CD4-positive, alpha-beta memory T cell (primary cell): ENCODE measurements at regions not wholly inside any gene's neighbourhood (a gene's known extent, or its start where the extent isn't known, plus 50 kb on each side); places are given as distances from the start of the nearest gene placed in this dataset.
"Not testable (repeated sequence)": the region's sequence is repeated elsewhere in the genome, so short reads cannot be mapped to it uniquely, and the experiment has no call there.

Experiments used
- CTCF ChIA-PET: fragments of 350-600 bp; sonication (Branson Sonifier 250); formaldehyde crosslinking; loops from one replicate; lab custom pipeline; 2021; ENCODE audit warnings: inconsistent platforms; ENCODE audit not compliant: partially characterized antibody; lab: Charles Lee
- POLR2A ChIA-PET: fragments of 350-600 bp; sonication (Branson Sonifier 250); formaldehyde crosslinking; loops from one replicate; lab custom pipeline; 2021; ENCODE audit not compliant: partially characterized antibody; lab: Charles Lee
- DNase-seq, 5 donors: peaks; one replicate each; pipeline versions ENCODE4 v3.0.0 to v3.0.0-alpha.2; 2020 to 2022; ENCODE audit warnings: mixed read lengths in 1 of 5
- H3K27ac ChIP-seq: one replicate; pipeline ENCODE4 v1.7.0; 2013; ENCODE audit warnings: low read depth, low read length
- H3K27me3 ChIP-seq: 2 replicates; pipeline ENCODE4 v1.7.0; 2013; ENCODE audit warnings: mild to moderate bottlenecking, low read length, moderate library complexity; ENCODE audit not compliant: insufficient read depth
- H3K36me3 ChIP-seq: 2 replicates; pipeline ENCODE4 v1.7.0; 2013; ENCODE audit warnings: mild to moderate bottlenecking, low read length, moderate library complexity; ENCODE audit not compliant: insufficient read depth
- H3K4me1 ChIP-seq: 2 replicates; pipeline ENCODE4 v1.7.0; 2013; ENCODE audit warnings: mild to moderate bottlenecking, low read length, moderate library complexity; ENCODE audit not compliant: insufficient read depth
- H3K4me3 ChIP-seq, 2 donors: one replicate each; pipeline ENCODE4 v1.7.0; 2013; ENCODE audit warnings: low read length in 2 of 2, mild to moderate bottlenecking in 1 of 2
- H3K9me3 ChIP-seq, 2 donors: one replicate each; pipeline ENCODE4 v1.7.0; 2013; ENCODE audit warnings: low read length in 2 of 2, control low read depth in 1 of 2; ENCODE audit not compliant: control insufficient read depth in 1 of 2
- H3K27ac Mint-ChIP-seq, 7 donors: one replicate each; pipeline ENCODE4 v1.8.0; 2020 to 2021; ENCODE audit warnings: mixed read lengths in 7 of 7, mild to moderate bottlenecking in 6 of 7, inconsistent platforms in 3 of 7, moderate library complexity in 3 of 7
- H3K27me3 Mint-ChIP-seq, 2 donors: one replicate each; pipeline ENCODE4 v1.8.0; 2020 to 2021; ENCODE audit warnings: mixed read lengths in 2 of 2
- H3K36me3 Mint-ChIP-seq, 2 donors: one replicate each; pipeline ENCODE4 v1.8.0; 2020 to 2021; ENCODE audit warnings: mixed read lengths in 2 of 2, inconsistent platforms in 1 of 2, mild to moderate bottlenecking in 1 of 2
- H3K4me1 Mint-ChIP-seq, 4 donors: one replicate each; pipeline ENCODE4 v1.8.0; 2020 to 2021; ENCODE audit warnings: mixed read lengths in 4 of 4, mild to moderate bottlenecking in 1 of 4
- H3K4me3 Mint-ChIP-seq, 8 donors: one replicate each; pipeline ENCODE4 v1.8.0; 2020 to 2021; ENCODE audit warnings: mixed read lengths in 8 of 8, mild to moderate bottlenecking in 7 of 8, moderate library complexity in 6 of 8, inconsistent platforms in 3 of 8
- H3K9me3 Mint-ChIP-seq, 8 donors: one replicate each; pipeline ENCODE4 v1.8.0; 2020 to 2021; ENCODE audit warnings: mixed read lengths in 8 of 8, mild to moderate bottlenecking in 5 of 8, inconsistent platforms in 3 of 8, moderate library complexity in 1 of 8
- intact Hi-C: fragments of 100-400 bp; cut with micrococcal nuclease; formaldehyde crosslinking; loops from one replicate; pipeline ENCODE4 v1.15.1; 2023

DNA sequence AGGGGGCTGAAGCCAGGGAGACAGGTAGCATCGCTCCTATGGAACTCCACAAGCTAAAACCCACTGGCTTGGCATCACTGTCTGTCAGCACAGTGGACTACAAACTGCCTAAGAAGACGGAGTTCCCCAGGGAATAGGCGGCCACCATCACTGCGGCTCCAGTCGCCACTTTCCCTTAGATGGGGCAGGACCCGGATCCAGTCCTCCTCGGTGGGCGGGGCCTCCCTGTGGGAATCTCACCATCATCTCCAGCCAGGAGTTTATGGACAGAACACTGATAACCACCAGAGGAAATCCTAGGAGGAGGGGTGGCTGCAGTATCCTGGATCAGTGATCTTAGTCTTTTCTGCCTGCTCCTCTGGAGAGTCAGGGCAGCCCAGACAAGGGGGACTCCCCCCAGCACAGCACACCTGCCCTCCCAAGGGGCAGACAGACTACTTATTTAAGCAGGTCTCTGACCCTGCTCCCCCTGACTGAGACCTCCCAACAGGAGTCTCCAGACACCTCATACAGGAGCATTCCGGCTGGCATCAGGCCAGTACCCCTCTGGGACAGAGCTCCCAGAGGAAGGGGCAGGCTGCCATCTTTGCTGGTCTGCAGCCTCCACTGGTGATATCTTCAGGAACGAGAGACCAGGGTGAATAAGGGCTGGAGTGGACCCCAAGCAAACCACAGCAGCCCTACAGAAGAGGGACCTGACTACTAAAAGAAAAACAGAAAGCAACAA is 435.6 kb upstream of the RASGRP1 start:
- H3K36me3 Mint-ChIP-seq: no peaks in the 10 kb centered on the region
- Histone ChIP-seq H3K27me3 (no peaks in the 10 kb centered on the region), H3K27ac (no peak overlapping the region), H3K9me3 (no peaks in the 10 kb centered on the region), H3K4me1 (no peaks in the 10 kb centered on the region), H3K36me3 (no peaks in the 10 kb centered on the region), H3K4me3 (no peak overlapping the region)
- peaks cover 2 to 24% (median 7%) of the 10 kb centered on the region in 8 donors for H3K9me3 Mint-ChIP-seq
- peaks cover 5 to 7% of the 10 kb centered on the region in 2 donors for H3K27me3 Mint-ChIP-seq
- intact Hi-C loops: no loop called here
- peaks cover 1 to 10% (median 8%) of the 10 kb centered on the region in 4 donors for H3K4me1 Mint-ChIP-seq
- H3K4me3 Mint-ChIP-seq: peak overlapping the region in 1 of 8 donors; percentile 22
- DNase-seq: no peak
- H3K27ac Mint-ChIP-seq: no peak overlapping the region
- ChIA-PET CTCF (no interaction called here), POLR2A (no interaction called here)

DNA sequence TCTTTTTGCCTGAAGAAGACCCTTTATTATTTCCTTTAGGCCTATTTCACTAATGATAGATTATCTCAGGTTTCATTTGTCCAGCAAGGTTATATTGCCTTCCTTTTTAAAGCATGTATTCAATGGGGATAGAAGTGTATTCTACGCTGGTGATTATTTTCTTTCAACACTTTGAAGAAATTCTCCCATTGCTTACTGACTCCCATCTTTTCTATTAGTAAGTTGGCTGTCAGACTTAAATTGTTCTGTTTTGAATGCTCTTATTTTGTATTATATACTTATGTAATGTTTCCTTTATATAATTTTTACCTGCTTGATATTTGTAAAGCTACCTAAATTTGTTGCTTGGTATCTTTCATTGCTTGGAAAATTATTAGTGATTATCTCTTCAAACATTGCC is 445.1 kb upstream of the RASGRP1 start:
- Histone ChIP-seq H3K27ac (no peak overlapping the region), H3K27me3 (no peaks in the 10 kb centered on the region), H3K4me3 (no peak overlapping the region), H3K9me3 (peaks cover 0 to 6% of the 10 kb centered on the region in 2 donors), H3K4me1 (no peaks in the 10 kb centered on the region), H3K36me3 (no peaks in the 10 kb centered on the region)
- intact Hi-C loops: no loop called here
- ChIA-PET CTCF (no interaction called here), POLR2A (no interaction called here)
- H3K4me3 Mint-ChIP-seq: no peak overlapping the region
- no peak for DNase-seq
- H3K36me3 Mint-ChIP-seq: peaks cover 0 to 3% of the 10 kb centered on the region in 2 donors
- peaks cover 0 to 1% of the 10 kb centered on the region in 2 donors for H3K27me3 Mint-ChIP-seq
- H3K9me3 Mint-ChIP-seq: peaks cover 4 to 46% (median 33%) of the 10 kb centered on the region in 8 donors
- H3K4me1 Mint-ChIP-seq: no peaks in the 10 kb centered on the region
- no peak overlapping the region for H3K27ac Mint-ChIP-seq

DNA sequence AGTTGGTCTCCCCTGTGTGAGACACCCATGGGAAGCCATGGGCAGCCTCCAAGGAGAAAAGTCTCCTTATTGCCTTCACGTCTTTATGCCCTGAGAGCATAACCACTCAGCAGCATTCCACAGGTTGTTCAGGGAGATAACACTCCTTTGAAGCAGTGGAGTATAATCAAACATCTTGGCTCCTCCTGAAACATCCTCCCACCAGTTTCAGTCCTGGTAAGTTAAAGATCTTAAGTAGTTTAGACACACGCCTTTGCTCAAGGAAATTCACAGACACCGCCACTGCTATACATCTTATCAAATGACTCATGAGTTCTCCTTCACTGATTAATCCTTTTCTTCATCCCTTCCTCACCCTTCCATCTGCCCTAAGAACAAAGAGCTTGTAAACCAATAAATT is 446.5 kb upstream of the RASGRP1 start:
- H3K36me3 ChIP-seq, H3K4me1 ChIP-seq, H3K9me3 ChIP-seq, H3K27me3 ChIP-seq, H3K4me3 Mint-ChIP-seq, H3K27me3 Mint-ChIP-seq, intact Hi-C loops, DNase-seq, H3K27ac ChIP-seq, CTCF ChIA-PET, H3K4me1 Mint-ChIP-seq, POLR2A ChIA-PET, H3K4me3 ChIP-seq, H3K36me3 Mint-ChIP-seq, H3K27ac Mint-ChIP-seq: not testable (repeated sequence)
- H3K9me3 Mint-ChIP-seq: peaks cover 3 to 40% (median 29%) of the 10 kb centered on the region in 8 donors

DNA sequence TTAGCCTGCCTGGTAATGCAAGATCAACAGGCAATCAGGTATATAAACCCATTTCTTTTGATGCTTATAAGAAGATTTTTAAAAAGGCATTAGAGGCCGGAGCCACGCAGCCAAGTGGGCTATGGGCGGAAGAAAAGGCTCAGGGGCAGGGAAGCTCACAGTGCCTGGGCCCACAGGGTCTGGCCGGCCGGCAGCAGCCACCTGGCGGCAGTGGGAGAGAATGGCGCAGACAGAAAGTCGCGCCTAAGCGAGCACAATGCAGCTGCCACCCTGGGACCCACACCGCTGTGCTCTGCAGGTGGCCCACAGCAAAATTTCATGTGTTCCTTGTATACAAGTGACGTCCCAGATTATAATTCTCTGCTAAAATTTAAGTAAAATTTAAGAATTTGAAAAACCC is 448.6 kb upstream of the RASGRP1 start:
- H3K36me3 ChIP-seq: no peaks in the 10 kb centered on the region
- H3K27me3 ChIP-seq: no peaks in the 10 kb centered on the region
- H3K4me3 ChIP-seq: no peak overlapping the region
- CTCF ChIA-PET: no interaction called here
- no peak overlapping the region for H3K27ac ChIP-seq
- no peak for DNase-seq
- Mint-ChIP-seq H3K27me3 (no peaks in the 10 kb centered on the region), H3K9me3 (peaks cover 0 to 28% (median 24%) of the 10 kb centered on the region in 8 donors), H3K36me3 (peaks cover 0 to 3% of the 10 kb centered on the region in 2 donors), H3K4me1 (no peaks in the 10 kb centered on the region), H3K4me3 (no peak overlapping the region), H3K27ac (no peak overlapping the region)
- POLR2A ChIA-PET: no interaction called here
- H3K9me3 ChIP-seq: peaks cover 0 to 6% of the 10 kb centered on the region in 2 donors
- no peaks in the 10 kb centered on the region for H3K4me1 ChIP-seq
- intact Hi-C loops: no loop called here

DNA sequence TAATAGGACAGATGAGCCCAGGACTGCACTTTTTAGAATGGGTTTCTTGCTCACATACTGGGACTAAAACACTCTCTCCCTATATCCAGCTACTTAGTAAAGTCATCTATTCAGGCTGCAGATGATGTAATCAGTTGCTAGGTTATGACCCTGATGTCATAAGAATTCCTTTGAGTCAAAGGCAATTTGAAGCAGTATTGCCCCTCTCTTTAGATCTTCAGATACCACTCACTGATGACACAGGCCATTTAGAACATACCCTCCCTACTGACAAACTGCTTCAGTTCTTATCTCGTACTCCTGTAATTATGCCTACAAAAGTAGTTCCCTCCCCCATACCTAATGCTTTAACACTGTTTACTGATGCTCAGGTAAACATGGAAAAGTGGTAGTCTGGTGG is 450.1 kb upstream of the RASGRP1 start:
- intact Hi-C loops: no loop called here
- POLR2A ChIA-PET: no interaction called here

DNA sequence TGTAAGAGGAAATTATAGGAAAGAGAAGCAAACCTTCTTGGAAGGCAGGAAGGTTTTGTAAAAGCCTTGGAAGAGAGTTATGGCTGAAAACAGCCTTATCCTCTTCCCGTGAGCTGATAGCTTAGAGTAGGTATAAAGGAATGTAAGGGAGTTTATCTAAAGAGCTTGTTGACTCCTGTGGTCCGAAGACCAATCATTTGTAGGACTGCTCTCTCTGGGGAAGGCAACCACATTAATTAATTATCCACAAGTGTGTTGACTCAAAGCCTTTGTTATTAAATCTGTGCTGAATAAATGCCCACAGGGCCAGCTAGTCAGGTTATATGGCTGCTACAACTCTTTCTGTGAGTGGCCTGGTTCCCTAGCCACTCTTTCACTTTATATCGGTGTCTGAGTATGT is 452.1 kb upstream of the RASGRP1 start:
- no peaks in the 10 kb centered on the region for H3K4me1 ChIP-seq
- POLR2A ChIA-PET: no interaction called here
- no peaks in the 10 kb centered on the region for H3K36me3 ChIP-seq
- Mint-ChIP-seq H3K4me1 (no peaks in the 10 kb centered on the region), H3K36me3 (no peaks in the 10 kb centered on the region), H3K27ac (no peak overlapping the region), H3K9me3 (peaks cover 0 to 5% (median 0%) of the 10 kb centered on the region in 8 donors), H3K4me3 (no peak overlapping the region), H3K27me3 (peaks cover 4 to 5% of the 10 kb centered on the region in 2 donors)
- no peak overlapping the region for H3K27ac ChIP-seq
- H3K4me3 ChIP-seq: no peak overlapping the region
- DNase-seq: no peak
- H3K9me3 ChIP-seq: no peaks in the 10 kb centered on the region
- intact Hi-C loops: no loop called here
- no peaks in the 10 kb centered on the region for H3K27me3 ChIP-seq
- CTCF ChIA-PET: no interaction called here

More for the DNA sequence above, 450.1 kb upstream of the RASGRP1 start:
- Mint-ChIP-seq H3K27ac (no peak overlapping the region), H3K36me3 (peaks cover 0 to 3% of the 10 kb centered on the region in 2 donors), H3K4me3 (no peak overlapping the region), H3K9me3 (peaks cover 0 to 20% (median 16%) of the 10 kb centered on the region in 8 donors), H3K27me3 (peaks cover 3 to 4% of the 10 kb centered on the region in 2 donors), H3K4me1 (no peaks in the 10 kb centered on the region)
- Histone ChIP-seq H3K36me3 (no peaks in the 10 kb centered on the region), H3K4me1 (no peaks in the 10 kb centered on the region), H3K9me3 (peaks cover 0 to 6% of the 10 kb centered on the region in 2 donors), H3K27ac (no peak overlapping the region), H3K27me3 (no peaks in the 10 kb centered on the region), H3K4me3 (no peak overlapping the region)
- CTCF ChIA-PET: no interaction called here
- no peak for DNase-seq

DNA sequence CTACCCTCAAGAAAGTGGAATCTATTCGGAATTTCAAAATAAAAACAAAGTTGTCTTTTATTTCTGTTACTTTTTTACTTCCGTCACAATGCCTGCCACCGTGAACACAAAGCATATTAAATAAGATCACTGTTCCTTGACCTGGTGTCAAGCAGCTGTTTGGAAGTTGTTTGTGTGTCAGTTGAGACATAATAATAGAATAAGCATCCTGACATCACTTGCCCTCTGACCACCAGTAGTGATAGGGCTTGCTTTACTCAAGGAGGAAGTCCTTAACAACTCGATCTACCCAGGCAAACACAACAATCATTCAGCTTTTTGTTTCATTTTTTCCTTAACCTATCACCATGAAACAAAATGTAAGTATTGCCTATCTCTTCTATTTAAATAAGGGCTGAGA is 454.4 kb upstream of the RASGRP1 start:
- no peaks in the 10 kb centered on the region for H3K36me3 Mint-ChIP-seq
- CTCF ChIA-PET: no interaction called here

More for the DNA sequence above, 454.4 kb upstream of the RASGRP1 start:
- H3K4me3 Mint-ChIP-seq: no peak overlapping the region
- intact Hi-C loops: no loop called here
- H3K27ac Mint-ChIP-seq: no peak overlapping the region
- H3K4me1 Mint-ChIP-seq: no peaks in the 10 kb centered on the region
- POLR2A ChIA-PET: no interaction called here
- Histone ChIP-seq H3K36me3 (no peaks in the 10 kb centered on the region), H3K9me3 (no peaks in the 10 kb centered on the region), H3K4me1 (no peaks in the 10 kb centered on the region), H3K27ac (no peak overlapping the region), H3K4me3 (no peak overlapping the region), H3K27me3 (no peaks in the 10 kb centered on the region)
- H3K27me3 Mint-ChIP-seq: peaks cover 4 to 5% of the 10 kb centered on the region in 2 donors
- peaks cover 0 to 5% (median 0%) of the 10 kb centered on the region in 8 donors for H3K9me3 Mint-ChIP-seq
- no peak for DNase-seq
